Ishikawa (cell line): ENCODE measurements at regions not wholly inside any gene's neighbourhood (a gene's known extent, or its start where the extent isn't known, plus 50 kb on each side); places are given as distances from the start of the nearest gene placed in this dataset.

Experiments
- EP300 ChIP-seq: IDR thresholded peaks from 2 replicates; pipeline ENCODE4 v1.6.1; 2012; ENCODE audit warnings: borderline replicate concordance
- FOXM1 ChIP-seq: IDR thresholded peaks from 2 replicates; pipeline ENCODE4 v1.6.1; 2012; ENCODE audit warnings: low read depth, borderline replicate concordance
- TAF1 ChIP-seq: IDR thresholded peaks from 2 replicates; pipeline ENCODE4 v1.6.1; 2012; ENCODE audit warnings: low read depth, mild to moderate bottlenecking
- TF ChIP-seq, protein P1 (sequence below): IDR thresholded peaks from 2 replicates; pipeline ENCODE4 v1.6.1; 2012; ENCODE audit warnings: low read depth, mild to moderate bottlenecking

DNA sequence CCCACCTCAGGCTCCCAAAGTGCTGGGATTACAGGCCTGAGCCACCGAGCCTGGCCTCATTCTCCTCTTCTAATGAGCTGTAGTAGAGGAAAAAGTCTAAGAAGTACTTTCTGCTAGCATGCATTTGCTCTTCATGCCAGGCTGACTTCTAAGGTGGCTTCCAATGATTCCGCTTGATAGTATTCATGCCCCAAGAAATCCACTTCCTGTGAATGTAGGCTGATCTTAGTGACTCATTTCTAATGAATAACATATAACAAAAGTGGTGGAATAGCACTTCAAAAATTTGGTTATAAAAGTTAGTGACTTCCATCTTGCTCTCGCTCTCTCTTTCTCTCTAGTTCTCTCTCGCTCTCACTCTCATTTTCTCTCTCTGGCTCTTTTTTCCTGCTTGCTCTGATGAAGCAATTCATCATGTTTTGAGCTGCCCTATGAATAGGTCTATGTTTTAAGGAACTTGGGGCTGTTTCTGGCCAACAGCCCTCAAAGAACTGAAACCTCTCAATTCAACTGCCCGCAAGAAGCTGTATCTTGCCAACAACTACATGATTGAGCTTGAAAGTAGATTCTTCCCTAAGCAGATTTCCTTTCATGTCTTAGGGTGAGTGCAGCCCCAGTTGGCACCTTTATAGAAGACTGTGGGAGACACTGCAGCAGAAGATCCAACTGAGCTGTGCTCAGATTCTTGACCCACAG lies 282.9 kb downstream of the RMST start:
- TF ChIP-seq EP300 (no peak), FOXM1 (no peak), TAF1 (no peak)
- TF ChIP-seq, protein P1, sequence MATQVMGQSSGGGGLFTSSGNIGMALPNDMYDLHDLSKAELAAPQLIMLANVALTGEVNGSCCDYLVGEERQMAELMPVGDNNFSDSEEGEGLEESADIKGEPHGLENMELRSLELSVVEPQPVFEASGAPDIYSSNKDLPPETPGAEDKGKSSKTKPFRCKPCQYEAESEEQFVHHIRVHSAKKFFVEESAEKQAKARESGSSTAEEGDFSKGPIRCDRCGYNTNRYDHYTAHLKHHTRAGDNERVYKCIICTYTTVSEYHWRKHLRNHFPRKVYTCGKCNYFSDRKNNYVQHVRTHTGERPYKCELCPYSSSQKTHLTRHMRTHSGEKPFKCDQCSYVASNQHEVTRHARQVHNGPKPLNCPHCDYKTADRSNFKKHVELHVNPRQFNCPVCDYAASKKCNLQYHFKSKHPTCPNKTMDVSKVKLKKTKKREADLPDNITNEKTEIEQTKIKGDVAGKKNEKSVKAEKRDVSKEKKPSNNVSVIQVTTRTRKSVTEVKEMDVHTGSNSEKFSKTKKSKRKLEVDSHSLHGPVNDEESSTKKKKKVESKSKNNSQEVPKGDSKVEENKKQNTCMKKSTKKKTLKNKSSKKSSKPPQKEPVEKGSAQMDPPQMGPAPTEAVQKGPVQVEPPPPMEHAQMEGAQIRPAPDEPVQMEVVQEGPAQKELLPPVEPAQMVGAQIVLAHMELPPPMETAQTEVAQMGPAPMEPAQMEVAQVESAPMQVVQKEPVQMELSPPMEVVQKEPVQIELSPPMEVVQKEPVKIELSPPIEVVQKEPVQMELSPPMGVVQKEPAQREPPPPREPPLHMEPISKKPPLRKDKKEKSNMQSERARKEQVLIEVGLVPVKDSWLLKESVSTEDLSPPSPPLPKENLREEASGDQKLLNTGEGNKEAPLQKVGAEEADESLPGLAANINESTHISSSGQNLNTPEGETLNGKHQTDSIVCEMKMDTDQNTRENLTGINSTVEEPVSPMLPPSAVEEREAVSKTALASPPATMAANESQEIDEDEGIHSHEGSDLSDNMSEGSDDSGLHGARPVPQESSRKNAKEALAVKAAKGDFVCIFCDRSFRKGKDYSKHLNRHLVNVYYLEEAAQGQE = no peak
